ENCODE measurements at regions not wholly inside any gene's neighbourhood (a gene's known extent, or its start where the extent isn't known, plus 50 kb on each side); places are given as distances from the start of the nearest gene placed in this dataset.
"Not testable (repeated sequence)": the region's sequence is repeated elsewhere in the genome, so short reads cannot be mapped to it uniquely, and the experiment has no call there.

- no peak for TF ChIP-seq CTCF (IDR thresholded peaks at IDR 0.05; ENCODE audit: extremely low read depth, insufficient read depth, missing control alignments)
- no peak for DNase-seq (ENCODE audit: low spot score)
- in situ Hi-C loops (cut with MboI; ENCODE audit: low pct_unique_long_range_greater_than_20kb, low sequenced_read_pairs, unreplicated experiment): no loop called here
These were observed 643.2 kb upstream of the SYNCRIP start for GRCh38 chr6:86285876-86286275.

GRCh38 chr6:86284809-86285480, 642.3 kb upstream of the SYNCRIP start:
- DNase-seq (ENCODE audit: low spot score); in situ Hi-C loops (cut with MboI; ENCODE audit: low pct_unique_long_range_greater_than_20kb, low sequenced_read_pairs, unreplicated experiment): not testable (repeated sequence)

- in situ Hi-C loops (cut with MboI; ENCODE audit: low pct_unique_long_range_greater_than_20kb, low sequenced_read_pairs, unreplicated experiment): not testable (repeated sequence)
These were observed 640.9 kb upstream of the SYNCRIP start for GRCh38 chr6:86283596-86283995.

GRCh38 chr6:86276056-86276455, 633.4 kb upstream of the SYNCRIP start:
- in situ Hi-C loops (cut with MboI; ENCODE audit: low pct_unique_long_range_greater_than_20kb, low sequenced_read_pairs, unreplicated experiment): no loop called here

More at GRCh38 chr6:86283596-86283995, 640.9 kb upstream of the SYNCRIP start:
- DNase-seq (ENCODE audit: low spot score): not testable (repeated sequence)

GRCh38 chr6:86273936-86274335, 631.2 kb upstream of the SYNCRIP start:
- no peak for TF ChIP-seq CTCF (IDR thresholded peaks at IDR 0.05; ENCODE audit: extremely low read depth, insufficient read depth, missing control alignments)
- no peak for DNase-seq (ENCODE audit: low spot score)
- in situ Hi-C loops (cut with MboI; ENCODE audit: low pct_unique_long_range_greater_than_20kb, low sequenced_read_pairs, unreplicated experiment): no loop called here

More at GRCh38 chr6:86276056-86276455, 633.4 kb upstream of the SYNCRIP start:
- DNase-seq (ENCODE audit: low spot score): no peak
- TF ChIP-seq CTCF (IDR thresholded peaks at IDR 0.05; ENCODE audit: extremely low read depth, insufficient read depth, missing control alignments): no peak

- DNase-seq (ENCODE audit: low spot score): no peak
- in situ Hi-C loops (cut with MboI; ENCODE audit: low pct_unique_long_range_greater_than_20kb, low sequenced_read_pairs, unreplicated experiment): no loop called here
- no peak for TF ChIP-seq CTCF (IDR thresholded peaks at IDR 0.05; ENCODE audit: extremely low read depth, insufficient read depth, missing control alignments)
These were observed 614.0 kb upstream of the SYNCRIP start for GRCh38 chr6:86256615-86257187.

GRCh38 chr6:86255973-86256372, 613.3 kb upstream of the SYNCRIP start:
- DNase-seq (ENCODE audit: low spot score): no peak
- no peak for TF ChIP-seq CTCF (IDR thresholded peaks at IDR 0.05; ENCODE audit: extremely low read depth, insufficient read depth, missing control alignments)
- in situ Hi-C loops (cut with MboI; ENCODE audit: low pct_unique_long_range_greater_than_20kb, low sequenced_read_pairs, unreplicated experiment): no loop called here
